ENCODE measurements at regions not wholly inside any gene's neighbourhood (a gene's known extent, or its start where the extent isn't known, plus 50 kb on each side); places are given as distances from the start of the nearest gene placed in this dataset.
"Not testable (repeated sequence)": the region's sequence is repeated elsewhere in the genome, so short reads cannot be mapped to it uniquely, and the experiment has no call there.

DNA sequence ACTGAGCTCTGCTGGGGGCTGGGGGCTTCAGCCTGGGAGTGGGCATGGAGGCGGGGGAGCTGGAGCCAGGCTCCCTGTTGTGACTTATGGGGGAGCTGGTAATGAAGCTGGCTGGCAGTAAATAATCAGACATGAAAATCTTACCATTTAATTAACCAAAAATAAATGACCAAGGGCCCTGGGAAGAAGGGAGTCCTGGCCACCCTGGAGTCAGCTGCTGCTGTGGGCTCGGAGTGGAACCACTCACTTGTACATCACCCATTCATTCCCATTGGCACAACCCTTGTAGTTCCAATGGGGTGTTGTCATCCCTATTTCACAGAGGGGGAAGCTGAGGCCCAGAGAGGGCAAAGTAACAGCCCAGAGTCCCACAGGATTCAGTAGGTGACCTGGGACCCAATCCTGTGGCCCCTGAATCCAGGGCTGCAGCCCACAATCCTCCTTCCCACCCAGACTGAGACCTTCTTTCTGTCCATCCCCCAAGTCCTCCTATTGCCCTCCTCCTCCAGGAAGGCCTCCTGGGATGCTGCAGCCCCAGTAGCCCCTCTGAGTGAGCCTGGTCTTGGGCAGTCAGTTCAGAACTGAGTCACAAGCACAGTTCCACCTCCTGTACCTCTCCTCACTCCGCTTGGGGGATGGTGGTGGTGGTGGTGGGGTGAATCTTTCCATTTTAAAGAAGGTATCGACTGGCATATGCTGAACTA is 259.4 kb upstream of the MVB12B start:
- Mint-ChIP-seq H3K36me3 (peaks cover 2% of the 10 kb centered on the region), H3K4me3 (no peak overlapping the region), H3K9me3 (no peaks in the 10 kb centered on the region), H3K27me3 (peaks cover 2% of the 10 kb centered on the region), H3K27ac (no peak overlapping the region), H3K4me1 (no peaks in the 10 kb centered on the region)

DNA sequence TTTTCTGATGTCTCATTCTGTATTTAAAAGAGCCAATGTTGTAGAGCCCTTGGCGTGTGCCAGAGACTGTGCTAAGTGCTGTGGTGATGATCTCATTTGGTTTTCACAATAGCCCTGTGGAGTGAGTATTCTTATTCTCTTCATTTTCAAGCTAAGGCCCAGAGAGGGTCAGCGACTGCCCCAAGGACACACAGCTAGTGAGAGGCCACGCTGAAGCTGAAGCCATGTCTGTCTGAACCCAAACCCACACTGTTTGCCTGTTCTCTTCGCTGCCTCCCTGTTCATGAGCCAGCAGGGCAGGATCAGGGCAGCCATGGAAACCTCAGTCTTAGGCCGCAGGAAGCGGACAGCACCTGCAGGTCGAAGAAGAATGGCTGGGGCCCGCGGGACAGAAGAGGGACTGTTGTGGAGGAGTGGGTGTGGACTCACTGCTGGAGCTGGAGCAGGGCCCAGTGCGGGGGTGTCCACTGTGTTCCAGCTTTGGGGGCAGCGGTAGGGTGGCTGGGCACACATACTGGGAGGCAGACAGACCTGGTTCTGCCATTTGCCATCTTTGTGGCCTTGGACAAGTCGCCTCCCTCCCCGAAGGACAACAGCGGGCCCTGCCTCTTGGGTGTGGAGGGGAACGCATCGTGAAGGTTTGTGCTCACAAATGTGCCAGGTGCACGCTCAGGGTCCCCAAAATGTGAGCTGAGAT is 257.9 kb upstream of the MVB12B start:
- no peak overlapping the region for H3K4me3 Mint-ChIP-seq
- no peaks in the 10 kb centered on the region for H3K9me3 Mint-ChIP-seq
- H3K4me1 Mint-ChIP-seq, result no peaks in the 10 kb centered on the region
- no peak overlapping the region for H3K27ac Mint-ChIP-seq
- peaks cover 2% of the 10 kb centered on the region for H3K36me3 Mint-ChIP-seq
- peaks cover 4% of the 10 kb centered on the region for H3K27me3 Mint-ChIP-seq

DNA sequence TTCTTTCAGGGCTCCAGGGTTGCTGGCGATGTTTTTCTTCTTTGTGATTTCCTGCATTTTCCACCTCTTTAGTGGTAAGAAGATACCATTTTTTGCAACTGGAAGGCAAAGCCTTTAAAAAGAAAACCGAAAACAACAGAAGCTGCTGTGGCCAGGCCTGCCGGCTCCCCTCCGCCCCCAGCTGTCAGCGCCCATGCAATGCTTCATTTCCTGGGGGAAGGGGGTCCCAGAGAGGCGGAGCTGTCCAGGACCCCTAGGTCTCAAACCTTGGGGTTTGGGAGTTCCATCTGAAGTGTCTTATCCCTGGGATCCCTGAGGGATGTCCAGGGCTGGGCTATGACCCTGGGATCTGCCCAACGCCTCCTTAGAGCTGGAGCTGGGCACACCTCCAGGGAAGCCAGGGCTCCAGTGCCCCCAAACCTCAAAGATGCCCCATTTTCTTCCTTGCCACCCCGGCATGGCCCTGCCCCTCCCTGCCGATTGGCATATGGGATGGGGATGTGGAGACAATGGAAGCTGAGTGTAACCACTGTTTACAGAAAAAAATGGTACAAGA is 257.2 kb upstream of the MVB12B start:
- H3K27me3 Mint-ChIP-seq, result peaks cover 4% of the 10 kb centered on the region
- no peaks in the 10 kb centered on the region for H3K9me3 Mint-ChIP-seq
- H3K4me3 Mint-ChIP-seq, result no peak overlapping the region
- H3K27ac Mint-ChIP-seq, result no peak overlapping the region
- H3K36me3 Mint-ChIP-seq, result peaks cover 2% of the 10 kb centered on the region
- H3K4me1 Mint-ChIP-seq, result no peaks in the 10 kb centered on the region

DNA sequence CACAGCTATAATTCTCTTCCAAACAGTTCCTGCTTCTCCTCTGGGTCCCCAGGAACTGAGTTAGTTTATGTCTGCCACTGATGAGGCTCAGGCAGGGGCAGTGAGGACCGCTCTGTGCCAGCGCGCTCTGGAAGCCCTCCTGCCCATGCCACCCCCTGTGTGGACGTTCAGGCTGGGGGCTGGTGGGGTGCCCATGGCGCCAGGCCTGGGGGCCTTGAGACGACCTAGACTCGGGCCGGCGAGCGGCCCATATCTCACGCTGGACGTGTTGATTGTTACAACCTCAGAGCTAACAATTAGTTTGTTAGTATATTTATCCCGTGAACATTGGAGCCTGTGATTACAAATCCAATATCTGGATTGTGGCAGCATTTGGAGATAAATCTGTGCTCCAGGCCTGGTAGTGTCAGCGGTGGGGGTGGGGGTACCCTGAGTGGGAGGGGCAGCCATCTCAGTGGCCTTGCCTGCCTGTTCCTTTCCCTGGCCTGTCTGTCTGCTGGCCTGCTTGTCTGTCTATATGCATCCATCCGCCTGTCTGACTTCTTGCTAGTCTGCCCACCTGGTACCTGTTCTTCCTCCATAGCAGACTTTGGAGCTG is 256.5 kb upstream of the MVB12B start:
- H3K27me3 Mint-ChIP-seq, result peaks cover 4% of the 10 kb centered on the region

DNA sequence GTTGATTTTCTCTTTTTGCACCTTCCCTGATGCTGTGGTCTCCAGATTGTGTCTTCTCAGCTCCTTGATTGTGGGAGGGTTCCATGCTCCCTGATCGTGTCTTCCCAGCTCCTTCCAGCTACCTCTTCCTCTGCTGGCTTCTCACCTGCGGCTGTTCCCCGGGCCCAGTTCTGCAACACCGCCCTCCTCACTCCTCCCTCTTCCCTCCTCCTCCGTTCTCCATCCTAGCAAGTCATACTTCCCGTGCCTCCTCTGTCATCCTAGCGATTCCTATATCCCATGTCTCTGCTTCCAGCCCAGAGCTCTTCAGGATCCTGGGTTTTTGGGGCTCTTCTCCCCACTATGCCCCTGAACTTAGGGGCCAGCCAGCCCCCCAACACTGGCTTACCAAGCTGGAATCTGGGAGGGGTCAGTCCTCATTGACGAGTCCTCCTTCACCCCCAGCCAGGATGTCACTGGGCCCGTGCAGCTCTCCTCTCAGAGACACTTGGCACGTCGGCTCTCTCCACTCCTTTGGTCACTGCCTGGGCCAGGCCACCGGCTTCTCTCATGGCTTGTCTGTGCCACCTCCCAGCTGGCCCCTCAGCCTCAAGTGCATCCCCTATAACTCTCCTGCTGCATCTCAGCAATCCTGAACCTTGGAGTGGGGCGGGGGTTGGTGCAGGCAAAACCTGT is 255.4 kb upstream of the MVB12B start:
- Mint-ChIP-seq H3K27me3 (peaks cover 4% of the 10 kb centered on the region), H3K4me3 (no peak overlapping the region), H3K27ac (no peak overlapping the region), H3K9me3 (peaks cover 0 to 2% (median 0%) of the 10 kb centered on the region in 3 donors), H3K36me3 (peaks cover 2% of the 10 kb centered on the region), H3K4me1 (no peaks in the 10 kb centered on the region)

More for the DNA sequence above, 256.5 kb upstream of the MVB12B start:
- Mint-ChIP-seq H3K9me3 (no peaks in the 10 kb centered on the region), H3K36me3 (peaks cover 2% of the 10 kb centered on the region), H3K27ac (no peak overlapping the region), H3K4me3 (no peak overlapping the region), H3K4me1 (no peaks in the 10 kb centered on the region)

DNA sequence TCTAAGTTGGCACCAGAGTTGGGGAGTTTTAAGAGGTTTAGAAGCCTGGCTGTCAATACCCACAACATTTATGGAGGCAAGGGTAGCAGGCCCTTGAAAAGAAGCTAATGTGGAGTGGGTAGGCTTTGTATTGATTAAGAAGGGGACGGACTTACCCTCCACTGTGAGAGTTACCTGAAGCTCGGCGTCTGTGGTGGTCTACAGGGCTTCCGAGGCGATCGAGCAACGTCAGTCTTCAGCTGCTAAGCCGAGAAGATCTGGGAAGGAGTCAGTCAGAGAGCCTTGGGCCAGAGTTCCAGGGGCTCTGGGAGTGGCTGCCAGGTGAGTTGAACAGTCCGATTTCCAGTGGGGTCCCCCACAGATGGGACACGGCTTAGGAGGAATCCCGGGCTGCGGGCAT is 249.0 kb upstream of the MVB12B start:
- not testable (repeated sequence) for H3K4me1 Mint-ChIP-seq, H3K27ac Mint-ChIP-seq, H3K9me3 Mint-ChIP-seq, H3K4me3 Mint-ChIP-seq, H3K36me3 Mint-ChIP-seq
- H3K27me3 Mint-ChIP-seq, result peaks cover 13% of the 10 kb centered on the region

DNA sequence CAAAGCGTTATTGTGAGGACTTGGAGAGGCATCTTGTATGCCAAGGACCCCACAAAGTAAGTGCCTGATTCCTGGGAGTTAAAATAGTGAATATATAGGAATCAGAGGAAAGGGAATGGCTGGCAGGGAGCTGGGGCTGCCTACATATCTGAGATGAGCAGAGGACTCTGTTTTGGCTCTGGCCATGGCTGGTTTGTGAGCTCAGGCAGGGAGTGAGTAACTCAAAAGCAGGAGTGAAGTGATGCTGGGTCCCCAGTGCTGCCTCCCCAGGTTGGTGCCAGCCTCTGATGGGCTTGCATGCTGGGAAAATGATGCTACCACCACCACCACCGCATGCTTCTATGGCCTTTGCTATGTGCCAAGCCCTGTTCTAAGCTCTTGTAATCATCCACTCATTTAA is 246.0 kb upstream of the MVB12B start:
- Mint-ChIP-seq H3K36me3 (peaks cover 3% of the 10 kb centered on the region), H3K27ac (no peak overlapping the region), H3K9me3 (peaks cover 0 to 6% (median 3%) of the 10 kb centered on the region in 3 donors), H3K4me1 (no peaks in the 10 kb centered on the region), H3K4me3 (no peak overlapping the region), H3K27me3 (peaks cover 21% of the 10 kb centered on the region)

DNA sequence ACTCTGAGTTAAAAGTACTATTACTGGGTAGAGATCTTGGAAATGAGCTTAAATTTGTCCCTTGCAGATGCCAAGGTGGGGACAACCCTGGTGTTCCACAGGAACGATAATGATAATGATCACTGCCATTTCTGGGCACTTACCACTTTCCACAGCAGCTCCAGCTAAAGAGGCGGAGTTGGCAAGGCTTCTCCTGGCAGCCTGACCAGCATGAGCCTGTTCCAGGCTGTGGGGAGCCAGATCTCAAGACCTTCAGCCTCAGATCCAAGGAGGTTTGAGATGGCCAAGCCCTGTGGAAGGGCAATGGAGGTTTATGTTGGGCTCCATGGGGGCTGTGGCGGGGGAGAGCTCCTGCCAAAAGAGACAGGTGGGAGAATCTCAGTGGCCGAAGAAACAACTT is 244.9 kb upstream of the MVB12B start:
- Mint-ChIP-seq H3K27me3 (peaks cover 24% of the 10 kb centered on the region), H3K27ac (no peak overlapping the region), H3K36me3 (peaks cover 3% of the 10 kb centered on the region), H3K9me3 (peaks cover 0 to 4% (median 3%) of the 10 kb centered on the region in 3 donors), H3K4me1 (no peaks in the 10 kb centered on the region), H3K4me3 (no peak overlapping the region)

DNA sequence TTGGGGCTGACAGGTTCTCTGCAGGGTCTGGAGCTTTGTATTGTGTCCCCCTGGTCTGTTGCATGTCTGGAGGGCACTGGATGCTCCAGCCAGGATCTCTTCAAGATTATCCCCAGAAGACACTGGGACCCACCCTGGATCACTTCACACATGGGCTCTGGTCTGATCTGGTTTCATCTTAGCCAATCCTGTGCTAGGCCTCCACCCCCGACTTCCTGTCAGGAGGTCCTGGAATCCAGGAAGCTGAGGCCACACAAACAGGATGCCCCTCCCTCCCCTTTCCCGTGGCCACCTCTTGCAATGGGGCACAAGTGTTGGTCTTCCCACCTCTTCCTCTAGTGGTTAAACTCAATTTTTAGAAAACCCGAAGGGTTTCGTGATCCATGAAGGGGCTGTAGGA is 242.6 kb upstream of the MVB12B start:
- Mint-ChIP-seq H3K27me3 (peaks cover 19% of the 10 kb centered on the region), H3K9me3 (peaks cover 0 to 4% (median 3%) of the 10 kb centered on the region in 3 donors), H3K27ac (no peak overlapping the region), H3K36me3 (peaks cover 3% of the 10 kb centered on the region), H3K4me3 (no peak overlapping the region), H3K4me1 (no peaks in the 10 kb centered on the region)

DNA sequence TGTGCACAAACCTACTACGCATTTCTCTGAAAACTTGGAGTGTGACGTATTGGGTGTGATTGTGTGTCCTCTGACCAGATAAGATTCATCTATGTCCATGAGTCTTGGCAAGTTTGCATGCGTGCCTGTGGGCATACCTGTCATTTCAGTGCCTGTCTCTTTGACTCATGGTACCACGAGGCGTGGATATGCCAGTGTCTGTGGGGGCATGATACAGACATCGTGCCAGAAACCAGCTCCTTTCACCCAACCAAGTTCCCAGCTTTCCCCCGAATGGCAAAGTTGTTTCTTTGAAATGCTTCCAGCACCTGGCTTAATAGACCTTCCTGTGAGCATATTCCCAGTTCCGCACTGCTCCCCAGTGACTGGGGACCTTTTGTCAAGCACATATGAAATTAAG is 241.9 kb upstream of the MVB12B start:
- Mint-ChIP-seq H3K27me3 (peaks cover 17% of the 10 kb centered on the region), H3K27ac (peak overlapping the region in 1 of 3 donors; percentile 69)

DNA sequence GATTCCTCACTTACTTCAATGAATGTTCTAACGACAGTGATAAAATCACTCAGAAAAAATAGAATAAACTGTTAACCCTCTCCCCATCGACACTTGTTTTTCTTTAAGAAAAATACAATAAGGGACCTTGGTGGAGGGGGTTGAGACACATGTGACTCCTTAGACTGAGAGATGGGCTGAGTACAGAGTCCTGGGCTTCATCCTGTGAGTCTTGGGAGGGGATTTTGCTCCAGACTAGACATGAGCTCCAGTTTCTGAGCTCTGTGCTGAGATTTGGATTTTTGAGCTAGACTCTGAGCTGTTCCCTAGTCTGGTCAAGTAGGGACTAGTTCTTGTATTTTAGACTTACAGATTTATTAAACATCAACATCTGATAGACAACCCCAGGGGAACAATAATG is 241.5 kb upstream of the MVB12B start:
- Mint-ChIP-seq H3K27me3 (peaks cover 13% of the 10 kb centered on the region), H3K27ac (no peak overlapping the region), H3K9me3 (peaks cover 0 to 4% (median 3%) of the 10 kb centered on the region in 3 donors), H3K4me1 (no peaks in the 10 kb centered on the region), H3K4me3 (no peak overlapping the region), H3K36me3 (peaks cover 3% of the 10 kb centered on the region)

More for the DNA sequence above, 241.9 kb upstream of the MVB12B start:
- H3K9me3 Mint-ChIP-seq, result peaks cover 0 to 4% (median 3%) of the 10 kb centered on the region in 3 donors
- peaks cover 3% of the 10 kb centered on the region for H3K36me3 Mint-ChIP-seq
- H3K4me1 Mint-ChIP-seq, result no peaks in the 10 kb centered on the region
- no peak overlapping the region for H3K4me3 Mint-ChIP-seq

DNA sequence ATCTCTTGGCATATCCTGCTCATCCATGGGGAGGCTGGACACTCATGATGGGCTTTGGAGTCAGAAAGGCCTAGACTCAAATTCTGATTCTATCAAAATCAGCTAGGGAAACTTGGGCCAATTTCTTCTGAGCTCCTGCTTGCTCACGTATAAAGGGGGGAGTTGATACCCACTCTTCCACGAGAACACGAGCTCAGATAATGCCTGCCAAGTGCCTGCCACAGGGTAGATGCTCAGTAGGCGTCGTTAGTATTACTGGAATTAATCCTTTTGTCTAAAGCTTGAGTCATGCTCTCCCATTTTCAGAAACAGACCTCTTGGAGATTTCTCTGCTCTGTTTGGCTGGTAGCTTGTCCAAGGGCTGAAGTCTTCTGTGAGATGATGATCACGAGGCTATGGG is 238.3 kb upstream of the MVB12B start:
- Mint-ChIP-seq H3K4me1 (no peaks in the 10 kb centered on the region), H3K4me3 (no peak overlapping the region), H3K9me3 (peaks cover 0 to 4% (median 0%) of the 10 kb centered on the region in 3 donors), H3K27me3 (peaks cover 12% of the 10 kb centered on the region), H3K27ac (no peak overlapping the region), H3K36me3 (peaks cover 3% of the 10 kb centered on the region)

DNA sequence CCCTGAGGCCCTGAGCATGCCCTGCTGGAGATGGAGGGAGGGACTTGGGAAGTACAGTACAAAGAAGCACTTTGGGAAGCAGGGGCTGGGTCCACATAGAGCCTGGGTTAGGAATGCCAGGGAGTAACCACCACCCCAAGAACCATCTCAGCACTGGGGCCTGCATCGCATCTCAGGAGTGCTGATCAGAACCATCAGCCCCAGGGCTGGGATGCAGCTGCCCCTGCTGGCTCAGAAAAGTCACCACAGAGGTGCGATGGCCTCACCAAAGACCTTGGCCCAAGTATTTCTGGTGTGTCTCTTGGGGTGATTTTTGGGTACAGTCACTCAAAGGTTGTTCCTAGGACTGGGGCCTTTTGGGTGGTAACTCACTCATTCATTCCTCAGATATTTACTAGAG is 236.8 kb upstream of the MVB12B start:
- H3K9me3 Mint-ChIP-seq, result no peaks in the 10 kb centered on the region
- H3K4me1 Mint-ChIP-seq, result no peaks in the 10 kb centered on the region
- H3K36me3 Mint-ChIP-seq, result peaks cover 3% of the 10 kb centered on the region
- H3K27ac Mint-ChIP-seq, result no peak overlapping the region
- peaks cover 5% of the 10 kb centered on the region for H3K27me3 Mint-ChIP-seq
- H3K4me3 Mint-ChIP-seq, result no peak overlapping the region

DNA sequence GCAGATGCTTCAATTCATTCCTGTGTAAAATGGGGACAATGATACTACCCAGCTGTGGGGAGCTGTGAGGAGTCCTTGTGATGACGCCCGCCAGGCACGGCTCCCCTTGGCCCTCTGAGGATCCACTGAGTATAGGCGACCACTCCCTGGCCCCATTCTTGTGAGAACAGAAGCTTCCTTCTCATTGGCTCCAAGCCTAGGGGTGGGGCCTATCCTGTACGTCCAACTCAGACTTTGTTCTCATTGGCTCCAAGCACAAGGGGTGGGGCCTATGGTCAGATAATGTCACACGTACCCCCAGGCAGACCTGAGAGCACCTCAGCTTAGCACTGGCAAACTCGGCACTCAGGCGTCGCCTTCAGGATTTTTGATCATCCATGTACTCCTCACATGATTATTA is 232.9 kb upstream of the MVB12B start:
- no peaks in the 10 kb centered on the region for H3K9me3 Mint-ChIP-seq
- H3K27ac Mint-ChIP-seq, result no peak overlapping the region
- H3K36me3 Mint-ChIP-seq, result no peaks in the 10 kb centered on the region
- H3K27me3 Mint-ChIP-seq, result peaks cover 7% of the 10 kb centered on the region
- H3K4me1 Mint-ChIP-seq, result no peaks in the 10 kb centered on the region
- H3K4me3 Mint-ChIP-seq, result no peak overlapping the region
